GM12878 (cell line): ENCODE measurements at regions not wholly inside any gene's neighbourhood (a gene's known extent, or its start where the extent isn't known, plus 50 kb on each side); places are given as distances from the start of the nearest gene placed in this dataset.
A peak's percentile ranks its signal among the peaks of the same experiment; 100 is the strongest.

Experiments used
- ATAC-seq: fragments of 200-7000 bp; cut with Tn5 transposase; 3 replicates; pipeline ENCODE4 v1.9.1; 2020; ENCODE audit warnings: mild to moderate bottlenecking, moderate library complexity
- BruUV-seq: library from RNA; stranded (reverse); fragments of 400-500 nt; replicated peaks from 2 replicates; lab custom pipeline; 2021; lab: Mats Ljungman, UMichigan
- CTCF ChIA-PET: fragments of 300-600 bp; sonication (Branson Sonifier 250); formaldehyde crosslinking; extraction: SDS; loops from one replicate; lab custom pipeline; 2021; ENCODE audit warnings: inconsistent platforms; lab: Yijun Ruan, JAX
- POLR2A ChIA-PET: fragments of 350-600 bp; formaldehyde crosslinking; extraction: SDS; loops from one replicate; lab custom pipeline; 2021; ENCODE audit warnings: inconsistent platforms; lab: Charles Lee
- RAD21 ChIA-PET: fragments of 300-600 bp; sonication (Branson Sonifier 250); formaldehyde crosslinking; loops from one replicate; lab custom pipeline; 2023; ENCODE audit warnings: antibody characterized with exemption; ENCODE audit not compliant: unreplicated experiment; lab: Charles Lee
- SMC1A ChIA-PET: fragments of 300-600 bp; sonication (Branson Sonifier 250); formaldehyde crosslinking; loops from one replicate; lab custom pipeline; 2023; ENCODE audit not compliant: unreplicated experiment, uncharacterized antibody; lab: Charles Lee
- DNase-seq: peaks from one replicate; pipeline ENCODE4 v3.0.0-alpha.2; 2011; ENCODE audit warnings: low read depth, low spot score
- FAIRE-seq: peaks from 3 replicates; lab custom pipeline; 2011; peaks lifted over from hg19 to GRCh38; lab: Jason Lieb, UNC
- H2AFZ ChIP-seq: 2 replicates; pipeline ENCODE4 v1.6.0; 2011; ENCODE audit warnings: low read depth, low read length, control low read depth; ENCODE audit not compliant: control insufficient read depth
- H3K27ac ChIP-seq: 2 replicates; pipeline ENCODE4 v1.5.1; 2011; ENCODE audit warnings: control low read depth; ENCODE audit not compliant: control insufficient read depth, insufficient read depth
- H3K27me3 ChIP-seq, 2 experiments: replicated peaks in 1 of 2; 2 replicates each; pipeline versions ENCODE4 v1.6.0 to v1.6.1; 2011; ENCODE audit warnings: low read length in 1 of 2; ENCODE audit not compliant: control insufficient read depth in 2 of 2, insufficient read depth in 2 of 2
- H3K36me3 ChIP-seq, 2 experiments: 2 replicates each; pipeline ENCODE4 v1.5.1; 2011; ENCODE audit warnings: low read length in 1 of 2; ENCODE audit not compliant: control insufficient read depth in 2 of 2, insufficient read depth in 2 of 2
- H3K4me1 ChIP-seq: 2 replicates; pipeline ENCODE4 v1.6.1; 2011; ENCODE audit warnings: mild to moderate bottlenecking, low read length, moderate library complexity, mixed read lengths; ENCODE audit not compliant: control insufficient read depth, insufficient read depth
- H3K4me2 ChIP-seq: 2 replicates; pipeline ENCODE4 v1.6.0; 2011; ENCODE audit warnings: control low read depth; ENCODE audit not compliant: control insufficient read depth, insufficient read depth
- H3K4me3 ChIP-seq: fragments of 200-600 bp; sonication (generic); 2 replicates; pipeline ENCODE4 v1.5.1; 2016
- H3K79me2 ChIP-seq: 2 replicates; pipeline ENCODE4 v1.6.0; 2011; ENCODE audit warnings: low read length; ENCODE audit not compliant: control insufficient read depth, insufficient read depth
- H3K9ac ChIP-seq: 2 replicates; pipeline ENCODE4 v1.8.0; 2011; ENCODE audit warnings: low read length, control low read depth, mixed read lengths; ENCODE audit not compliant: control insufficient read depth, insufficient read depth
- H3K9me3 ChIP-seq: replicated peaks from 3 replicates; pipeline ENCODE4 v1.5.1; 2011; ENCODE audit warnings: mild to moderate bottlenecking, low read length; ENCODE audit not compliant: control insufficient read depth, insufficient read depth
- H4K20me1 ChIP-seq: 2 replicates; pipeline ENCODE4 v1.6.0; 2011; ENCODE audit not compliant: control insufficient read depth, insufficient read depth
- BACH1 ChIP-seq: fragments of 450-650 bp; IDR thresholded peaks from 2 replicates; pipeline ENCODE4 v1.6.1; 2017; ENCODE audit warnings: mild to moderate bottlenecking, borderline replicate concordance
- BMI1 ChIP-seq: fragments of 450-650 bp; IDR thresholded peaks from 2 replicates; pipeline ENCODE4 v1.6.1; 2016; ENCODE audit warnings: mild to moderate bottlenecking, moderate library complexity, borderline replicate concordance
- CREM ChIP-seq: IDR thresholded peaks from 2 replicates; pipeline ENCODE4 v1.6.1; 2014; ENCODE audit warnings: antibody characterized with exemption, low read depth
- GATAD2B ChIP-seq: fragments of 450-650 bp; conservative IDR thresholded peaks from 2 replicates; pipeline ENCODE4 v1.6.1; 2017; ENCODE audit warnings: low read depth, mild to moderate bottlenecking, moderate library complexity
- IRF4 ChIP-seq: IDR thresholded peaks from 2 replicates; pipeline ENCODE4 v1.6.1; 2011; ENCODE audit warnings: low read depth, low read length
- KLF5 ChIP-seq: fragments of 450-650 bp; IDR thresholded peaks from 2 replicates; pipeline ENCODE4 v1.6.1; 2014; ENCODE audit warnings: mild to moderate bottlenecking; ENCODE audit not compliant: partially characterized antibody
- NBN ChIP-seq: fragments of 450-650 bp; IDR thresholded peaks from 2 replicates; pipeline ENCODE4 v1.6.1; 2016
- PML ChIP-seq: IDR thresholded peaks from 2 replicates; pipeline ENCODE4 v1.6.1; 2012; ENCODE audit warnings: low read length, inconsistent platforms
- RB1 ChIP-seq: fragments of 450-650 bp; formaldehyde crosslinking; IDR thresholded peaks from 2 replicates; pipeline ENCODE4 v1.6.1; 2017; ENCODE audit warnings: mild to moderate bottlenecking, borderline replicate concordance
- RBBP5 ChIP-seq: fragments of 200-600 bp; sonication (generic); conservative IDR thresholded peaks from 2 replicates; pipeline ENCODE4 v1.6.1; 2016
- RCOR1 ChIP-seq: conservative IDR thresholded peaks from 2 replicates; pipeline ENCODE4 v1.6.1; 2012; ENCODE audit warnings: low read depth, low read length, improper control_type of control experiment
- ZNF384 ChIP-seq: IDR thresholded peaks from 2 replicates; pipeline ENCODE4 v1.6.1; 2012; ENCODE audit warnings: low read depth, mild to moderate bottlenecking, low read length, improper control_type of control experiment, borderline replicate concordance
- WGBS: methylation state at CpG from one replicate; pipeline ENCODE4 v1.1.6; 2016; ENCODE audit warnings: low lambda C conversion rate; ENCODE audit not compliant: insufficient replicate concordance, insufficient coverage; ENCODE audit errors: missing lambda C conversion rate; 5-methylcytosine and 5-hydroxymethylcytosine counted together
- in situ Hi-C: fragments of 300-500 bp; cut with MboI; formaldehyde crosslinking; loops from 9 replicates; pipeline ENCODE4 v1.14.3; 2018; ENCODE audit warnings: mixed read lengths
- intact Hi-C: fragments of 100-400 bp; cut with micrococcal nuclease; formaldehyde crosslinking; loops from one replicate; pipeline ENCODE4 v1.14.2; 2022; ENCODE audit not compliant: unreplicated experiment
- TF ChIP-seq, protein P1 (sequence below): fragments of 450-650 bp; IDR thresholded peaks from 2 replicates; pipeline ENCODE4 v1.6.1; 2016; ENCODE audit warnings: mild to moderate bottlenecking
- TF ChIP-seq, protein P2 (sequence below): fragments of 450-650 bp; conservative IDR thresholded peaks from 2 replicates; pipeline ENCODE4 v1.6.1; 2017; ENCODE audit warnings: mild to moderate bottlenecking, moderate library complexity
- TF ChIP-seq, protein P3 (sequence below): fragments of 450-650 bp; IDR thresholded peaks from 2 replicates; pipeline ENCODE4 v1.6.1; 2017; ENCODE audit warnings: borderline replicate concordance

DNA sequence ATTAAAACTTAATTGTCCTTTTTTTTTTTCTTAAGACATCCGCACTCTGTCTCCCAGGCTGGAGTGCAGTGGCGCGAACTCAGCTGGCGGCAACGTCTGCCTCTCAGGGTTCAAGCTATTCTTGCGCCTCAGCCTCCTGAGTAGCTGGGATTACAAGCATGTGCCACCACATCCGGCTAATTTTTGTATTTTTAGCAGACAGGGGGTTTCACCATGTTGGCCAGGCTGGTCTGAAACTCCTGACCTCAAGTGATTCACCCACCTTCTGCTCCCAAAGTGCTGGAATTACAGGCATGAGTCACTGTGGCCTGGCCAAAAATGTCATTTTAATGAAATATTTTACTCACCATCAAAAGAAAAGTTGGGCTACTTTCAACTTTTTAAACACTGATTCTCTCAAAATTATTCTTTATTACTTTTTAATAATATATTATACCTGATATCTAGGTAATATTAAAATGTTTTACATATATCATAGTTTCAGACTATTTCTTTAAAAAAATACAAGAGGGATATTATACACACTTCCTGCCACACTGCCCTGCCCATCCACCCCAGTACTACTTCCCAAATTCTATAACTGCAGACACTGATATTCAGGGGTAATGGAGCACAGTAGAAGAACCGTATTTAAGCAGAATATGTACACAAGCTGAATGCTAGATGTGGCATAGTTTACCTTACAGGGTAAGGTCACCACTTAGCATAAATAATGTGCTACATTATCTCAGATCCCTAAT lies 723.9 kb upstream of the ZNF385D start:
- RAD21 ChIA-PET, result no interaction called here
- in situ Hi-C loops, result no loop called here
- H3K4me2 ChIP-seq, result no peak overlapping the region
- H2AFZ ChIP-seq, result no peak overlapping the region
- H3K27me3 ChIP-seq, result no peaks in the 10 kb centered on the region
- TF ChIP-seq, protein P1, sequence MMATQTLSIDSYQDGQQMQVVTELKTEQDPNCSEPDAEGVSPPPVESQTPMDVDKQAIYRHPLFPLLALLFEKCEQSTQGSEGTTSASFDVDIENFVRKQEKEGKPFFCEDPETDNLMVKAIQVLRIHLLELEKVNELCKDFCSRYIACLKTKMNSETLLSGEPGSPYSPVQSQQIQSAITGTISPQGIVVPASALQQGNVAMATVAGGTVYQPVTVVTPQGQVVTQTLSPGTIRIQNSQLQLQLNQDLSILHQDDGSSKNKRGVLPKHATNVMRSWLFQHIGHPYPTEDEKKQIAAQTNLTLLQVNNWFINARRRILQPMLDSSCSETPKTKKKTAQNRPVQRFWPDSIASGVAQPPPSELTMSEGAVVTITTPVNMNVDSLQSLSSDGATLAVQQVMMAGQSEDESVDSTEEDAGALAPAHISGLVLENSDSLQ, result no peak
- TF ChIP-seq RB1, result no peak
- TF ChIP-seq KLF5, result no peak
- no peak for TF ChIP-seq BMI1
- no peak for TF ChIP-seq PML
- TF ChIP-seq GATAD2B, result no peak
- no peak for TF ChIP-seq CREM
- no peak for TF ChIP-seq IRF4
- TF ChIP-seq, protein P2, sequence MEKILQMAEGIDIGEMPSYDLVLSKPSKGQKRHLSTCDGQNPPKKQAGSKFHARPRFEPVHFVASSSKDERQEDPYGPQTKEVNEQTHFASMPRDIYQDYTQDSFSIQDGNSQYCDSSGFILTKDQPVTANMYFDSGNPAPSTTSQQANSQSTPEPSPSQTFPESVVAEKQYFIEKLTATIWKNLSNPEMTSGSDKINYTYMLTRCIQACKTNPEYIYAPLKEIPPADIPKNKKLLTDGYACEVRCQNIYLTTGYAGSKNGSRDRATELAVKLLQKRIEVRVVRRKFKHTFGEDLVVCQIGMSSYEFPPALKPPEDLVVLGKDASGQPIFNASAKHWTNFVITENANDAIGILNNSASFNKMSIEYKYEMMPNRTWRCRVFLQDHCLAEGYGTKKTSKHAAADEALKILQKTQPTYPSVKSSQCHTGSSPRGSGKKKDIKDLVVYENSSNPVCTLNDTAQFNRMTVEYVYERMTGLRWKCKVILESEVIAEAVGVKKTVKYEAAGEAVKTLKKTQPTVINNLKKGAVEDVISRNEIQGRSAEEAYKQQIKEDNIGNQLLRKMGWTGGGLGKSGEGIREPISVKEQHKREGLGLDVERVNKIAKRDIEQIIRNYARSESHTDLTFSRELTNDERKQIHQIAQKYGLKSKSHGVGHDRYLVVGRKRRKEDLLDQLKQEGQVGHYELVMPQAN, result no peak
- TF ChIP-seq, protein P3, sequence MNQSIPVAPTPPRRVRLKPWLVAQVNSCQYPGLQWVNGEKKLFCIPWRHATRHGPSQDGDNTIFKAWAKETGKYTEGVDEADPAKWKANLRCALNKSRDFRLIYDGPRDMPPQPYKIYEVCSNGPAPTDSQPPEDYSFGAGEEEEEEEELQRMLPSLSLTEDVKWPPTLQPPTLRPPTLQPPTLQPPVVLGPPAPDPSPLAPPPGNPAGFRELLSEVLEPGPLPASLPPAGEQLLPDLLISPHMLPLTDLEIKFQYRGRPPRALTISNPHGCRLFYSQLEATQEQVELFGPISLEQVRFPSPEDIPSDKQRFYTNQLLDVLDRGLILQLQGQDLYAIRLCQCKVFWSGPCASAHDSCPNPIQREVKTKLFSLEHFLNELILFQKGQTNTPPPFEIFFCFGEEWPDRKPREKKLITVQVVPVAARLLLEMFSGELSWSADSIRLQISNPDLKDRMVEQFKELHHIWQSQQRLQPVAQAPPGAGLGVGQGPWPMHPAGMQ, result no peak
- no peak for TF ChIP-seq ZNF384
- no peak for TF ChIP-seq NBN
- TF ChIP-seq RBBP5, result no peak
- TF ChIP-seq BACH1, result no peak
- TF ChIP-seq RCOR1, result no peak
- 62% methylated on average over 8 of the region's 8 CpGs for WGBS
- no peaks in the 10 kb centered on the region for H4K20me1 ChIP-seq
- SMC1A ChIA-PET, result no interaction called here
- H3K9ac ChIP-seq, result no peak overlapping the region
- H3K36me3 ChIP-seq, result no peaks in the 10 kb centered on the region
- no peak for FAIRE-seq
- CTCF ChIA-PET, result no interaction called here
- H3K27ac ChIP-seq, result no peak overlapping the region
- no peak overlapping the region for H3K4me3 ChIP-seq
- no peaks in the 10 kb centered on the region for H3K9me3 ChIP-seq
- no peaks in the 10 kb centered on the region for H3K79me2 ChIP-seq
- no peaks in the 10 kb centered on the region for H3K4me1 ChIP-seq
- peak; percentile 44 for ATAC-seq
- POLR2A ChIA-PET, result no interaction called here
- BruUV-seq, result no TSS peak
- intact Hi-C loops, result no loop called here
- no peak for DNase-seq
